Body of pancreas (tissue), 4 donors: ENCODE measurements at regions not wholly inside any gene's neighbourhood (a gene's known extent, or its start where the extent isn't known, plus 50 kb on each side); places are given as distances from the start of the nearest gene placed in this dataset.

Source experiments
- ATAC-seq: fragments of 150-250 bp; one replicate; pipeline ENCODE4 v1.9.1; 2016
- DNase-seq, 4 donors: peaks; one replicate each; pipeline ENCODE4 v3.0.0-alpha.2; 2019
- H3K27ac ChIP-seq, 4 donors: fragments of 200-600 bp; sonication (generic); 1 replicate in 3 of 4; 2 replicates in 1 of 4; pipeline versions ENCODE4 v1.5.1 to v1.6.1; 2016 to 2019; ENCODE audit warnings: mild to moderate bottlenecking in 1 of 4, mixed read lengths in 1 of 4, moderate library complexity in 1 of 4
- H3K27me3 ChIP-seq, 2 donors: fragments of 200-600 bp; sonication (generic); one replicate each; pipeline ENCODE4 v1.6.0; 2016; ENCODE audit warnings: mild to moderate bottlenecking in 1 of 2
- H3K36me3 ChIP-seq, 2 donors: fragments of 200-600 bp; sonication (generic); replicated peaks in 1 of 2; 2 replicates each; pipeline ENCODE4 v1.5.1; 2016; ENCODE audit warnings: low read depth in 2 of 2; ENCODE audit not compliant: insufficient read depth in 1 of 2
- H3K4me1 ChIP-seq: fragments of 200-600 bp; sonication (generic); one replicate; pipeline ENCODE4 v1.6.0; 2016
- H3K4me3 ChIP-seq, 2 donors: fragments of 200-600 bp; sonication (generic); 1 replicate in 1 of 2; 2 replicates in 1 of 2; pipeline ENCODE4 v1.5.1; 2016 to 2019
- H3K9me3 ChIP-seq, 3 donors: fragments of 200-600 bp; sonication (generic); 1 replicate in 2 of 3; 2 replicates in 1 of 3; pipeline ENCODE4 v1.5.1; 2016
- CTCF ChIP-seq, 7 experiments: fragments of 450-650 bp in 4 of 7; fragments of 200-600 bp in 3 of 7; sonication (generic) in 3 of 7; IDR thresholded peaks; one replicate each; pipeline ENCODE4 v1.5.1; 2016 to 2019; ENCODE audit warnings: antibody characterized with exemption in 7 of 7
- POLR2A ChIP-seq, 3 donors: fragments of 450-650 bp; IDR thresholded peaks; one replicate each; pipeline ENCODE4 v1.6.1; 2016; ENCODE audit warnings: antibody characterized with exemption in 3 of 3, mild to moderate bottlenecking in 2 of 3
- WGBS, 2 donors: methylation state at CpG; one replicate each; pipeline ENCODE4 v1.1.5; 2017; 5-methylcytosine and 5-hydroxymethylcytosine counted together
- intact Hi-C: fragments of 100-400 bp; cut with DNase I; formaldehyde crosslinking; loops from one replicate; pipeline ENCODE4 v1.15.1; 2023

GRCh38 chr15:70252056-70252950, 154.6 kb upstream of the TLE3 start:
- Histone ChIP-seq H3K4me3 (no peak overlapping the region), H3K9me3 (no peaks in the 10 kb centered on the region), H3K27ac (no peak overlapping the region), H3K4me1 (no peaks in the 10 kb centered on the region), H3K36me3 (no peaks in the 10 kb centered on the region), H3K27me3 (no peaks in the 10 kb centered on the region)
- DNase-seq (peak in 1 of 4 donors; percentile 18), ATAC-seq (no peak)
- no peak for TF ChIP-seq CTCF (IDR thresholded peaks at IDR 0.05)
- TF ChIP-seq POLR2A (IDR thresholded peaks at IDR 0.05) = no peak
- 78 to 84% methylated on average over 5 to 19 of the region's 21 CpGs for WGBS, 2 donors
- intact Hi-C loops = no loop called here

DNA sequence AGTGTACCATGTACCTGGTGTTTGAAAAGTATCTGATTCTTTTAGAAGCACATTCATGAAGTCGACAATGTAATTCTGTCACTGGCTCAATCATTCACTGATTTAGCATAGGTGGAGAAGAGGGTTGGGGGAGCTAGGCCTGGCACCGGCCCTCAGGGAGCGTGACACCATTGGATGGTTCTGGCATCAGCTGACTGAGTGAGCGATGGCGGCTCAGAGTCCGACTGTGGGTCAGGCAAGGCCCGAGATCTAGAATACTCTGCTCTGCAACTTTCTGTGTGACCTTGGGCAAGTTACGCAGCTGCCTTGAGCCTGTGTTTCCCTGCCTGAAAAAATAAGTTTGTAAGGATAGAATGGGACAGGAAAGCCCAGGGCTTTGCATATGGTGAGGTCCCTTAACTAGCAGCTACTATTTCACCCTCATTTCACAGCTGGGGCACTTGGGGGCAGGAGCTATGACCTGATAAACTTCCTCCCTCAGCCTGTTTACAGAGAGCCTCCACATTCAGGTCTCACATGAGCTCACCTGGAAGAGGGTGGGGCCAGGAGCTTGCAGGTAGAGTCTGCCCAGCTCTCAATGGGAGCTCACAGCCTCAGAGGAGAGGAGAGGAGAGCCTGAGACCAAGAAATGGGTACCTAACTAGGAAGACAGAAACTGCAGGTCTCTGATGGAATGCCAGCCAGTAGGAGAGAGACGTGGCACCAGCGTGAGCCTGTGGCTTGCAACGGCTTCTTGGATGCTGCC, 153.7 kb upstream of the TLE3 start:
- Histone ChIP-seq H3K36me3 (no peaks in the 10 kb centered on the region), H3K9me3 (no peaks in the 10 kb centered on the region), H3K27ac (no peak overlapping the region), H3K4me3 (no peak overlapping the region), H3K4me1 (no peaks in the 10 kb centered on the region), H3K27me3 (no peaks in the 10 kb centered on the region)
- ATAC-seq (no peak), DNase-seq (no peak)
- intact Hi-C loops = no loop called here
- 80 to 82% methylated on average over 7 to 11 of the region's 11 CpGs for WGBS, 2 donors
- TF ChIP-seq POLR2A (IDR thresholded peaks at IDR 0.05) (no peak), CTCF (IDR thresholded peaks at IDR 0.05) (no peak)

DNA sequence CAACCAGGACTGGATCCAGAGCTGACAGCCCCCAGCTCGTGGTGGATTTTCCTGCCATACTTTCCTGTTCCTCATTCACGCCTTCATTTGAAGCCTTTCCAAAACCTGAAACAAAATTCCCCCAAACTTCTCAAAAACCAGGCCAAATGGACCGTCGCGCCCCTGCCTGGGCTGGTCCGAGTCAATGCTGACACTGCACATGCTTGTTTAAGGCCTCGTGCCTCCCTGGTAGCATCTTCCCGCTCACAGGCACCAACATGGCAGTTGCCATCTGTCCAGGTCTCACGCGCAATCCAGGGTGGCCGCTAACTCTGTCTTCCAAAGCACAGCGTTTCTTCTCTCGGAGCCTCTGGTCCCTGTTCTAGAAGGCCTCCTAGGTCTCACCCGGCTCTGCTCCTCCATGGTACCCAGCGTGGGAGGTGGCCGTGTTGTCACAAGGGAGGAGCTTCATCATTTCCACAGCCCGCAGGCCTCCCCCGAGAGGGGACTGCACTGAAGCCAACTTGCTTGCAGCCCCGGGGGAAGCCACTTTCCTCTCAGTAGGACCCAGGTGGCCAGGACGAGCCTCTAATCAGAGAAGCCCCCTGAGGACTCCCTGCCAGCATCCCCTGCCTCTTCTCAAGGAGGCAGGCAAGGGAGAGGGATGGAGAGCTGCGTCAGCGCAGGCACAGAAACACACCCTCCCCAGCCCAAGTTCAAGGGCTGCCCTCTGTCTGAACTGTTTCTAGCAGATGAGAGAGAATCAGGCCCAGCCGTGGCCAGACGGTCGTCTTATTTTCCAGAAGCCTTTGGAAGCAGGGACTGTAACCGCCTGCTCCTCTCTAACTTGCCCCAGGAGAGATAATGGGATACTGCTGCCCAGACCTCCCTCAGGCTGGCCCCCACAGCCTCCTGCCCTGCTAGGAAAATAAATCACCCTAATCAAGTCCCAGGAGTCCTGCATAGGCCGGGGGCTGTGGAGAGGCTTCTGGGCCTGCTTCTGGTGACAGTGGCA, 152.8 kb upstream of the TLE3 start:
- intact Hi-C loops = no loop called here
- no peak for DNase-seq
- Histone ChIP-seq H3K27me3 (no peaks in the 10 kb centered on the region), H3K9me3 (no peaks in the 10 kb centered on the region), H3K36me3 (no peaks in the 10 kb centered on the region), H3K4me1 (no peaks in the 10 kb centered on the region), H3K4me3 (no peak overlapping the region), H3K27ac (no peak overlapping the region)
- TF ChIP-seq CTCF (IDR thresholded peaks at IDR 0.05) = no peak
- no peak for TF ChIP-seq POLR2A (IDR thresholded peaks at IDR 0.05)
- no peak for ATAC-seq
- 87 to 90% methylated on average over 20 to 27 of the region's 27 CpGs for WGBS, 2 donors

DNA sequence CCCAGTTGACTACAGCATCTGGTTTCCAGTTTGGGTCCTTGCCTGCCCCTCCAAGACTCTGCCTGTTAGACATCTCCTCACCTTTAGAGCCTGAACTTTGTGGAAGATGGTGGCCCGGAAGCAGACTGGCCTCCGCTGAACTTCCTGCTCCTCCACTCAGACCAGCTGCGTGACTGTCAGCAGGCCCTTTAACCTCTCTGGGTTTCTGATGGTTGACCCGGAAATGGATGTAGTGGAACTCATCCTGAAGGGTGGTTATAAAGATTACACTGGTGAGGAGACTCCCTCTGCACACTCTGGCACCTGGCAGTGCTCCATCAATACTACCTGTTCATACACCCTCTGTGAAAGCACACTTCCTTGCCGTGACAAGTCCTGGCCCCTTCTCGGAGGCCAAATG, 151.9 kb upstream of the TLE3 start:
- ATAC-seq = no peak
- H3K36me3 ChIP-seq = no peaks in the 10 kb centered on the region
- intact Hi-C loops = no loop called here

More for the DNA sequence above, 151.9 kb upstream of the TLE3 start:
- TF ChIP-seq CTCF (IDR thresholded peaks at IDR 0.05) = no peak
- TF ChIP-seq POLR2A (IDR thresholded peaks at IDR 0.05) = no peak
- 79 to 80% methylated on average over 6 of the region's 6 CpGs for WGBS, 2 donors
- no peaks in the 10 kb centered on the region for H3K9me3 ChIP-seq
- H3K4me3 ChIP-seq = no peak overlapping the region
- no peak overlapping the region for H3K27ac ChIP-seq
- H3K4me1 ChIP-seq = no peaks in the 10 kb centered on the region
- DNase-seq = no peak
- H3K27me3 ChIP-seq = no peaks in the 10 kb centered on the region
